HG03342 (cell line): ENCODE measurements at regions not wholly inside any gene's neighbourhood (a gene's known extent, or its start where the extent isn't known, plus 50 kb on each side); places are given as distances from the start of the nearest gene placed in this dataset.
"Not testable (repeated sequence)": the region's sequence is repeated elsewhere in the genome, so short reads cannot be mapped to it uniquely, and the experiment has no call there.

Source experiments
- ATAC-seq: cut with Tn5 transposase; IDR thresholded peaks from one replicate; pipeline ENCODE4 v1.9.1; 2021; ENCODE audit warnings: mild to moderate bottlenecking, moderate library complexity; ENCODE audit not compliant: unreplicated experiment

DNA sequence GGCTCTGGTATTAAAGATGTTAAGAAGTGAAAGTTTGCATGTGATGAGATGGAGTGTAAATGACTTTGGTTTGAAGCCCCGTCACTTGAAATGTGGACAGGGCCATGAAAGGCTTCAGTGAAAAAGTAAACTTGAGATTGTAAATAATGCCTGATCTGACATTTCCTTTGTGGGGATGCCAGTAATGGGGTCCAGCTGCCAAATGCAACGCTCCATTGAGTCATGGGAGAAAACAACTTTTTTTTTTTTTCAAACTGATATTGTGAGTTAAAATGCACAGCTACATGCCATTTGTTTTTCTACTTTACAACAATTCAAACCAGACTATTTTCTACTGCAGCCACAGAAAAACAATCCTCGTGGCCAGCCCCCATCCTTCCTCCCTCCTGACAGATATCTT lies 327.0 kb upstream of the TNC start:
- ATAC-seq, result no peak

- no peak for ATAC-seq
Observed at GRCh38 chr9:115445655-115446054, 327.7 kb upstream of the TNC start.

GRCh38 chr9:115456515-115456914 lies 338.6 kb upstream of the TNC start:
- no peak for ATAC-seq

DNA sequence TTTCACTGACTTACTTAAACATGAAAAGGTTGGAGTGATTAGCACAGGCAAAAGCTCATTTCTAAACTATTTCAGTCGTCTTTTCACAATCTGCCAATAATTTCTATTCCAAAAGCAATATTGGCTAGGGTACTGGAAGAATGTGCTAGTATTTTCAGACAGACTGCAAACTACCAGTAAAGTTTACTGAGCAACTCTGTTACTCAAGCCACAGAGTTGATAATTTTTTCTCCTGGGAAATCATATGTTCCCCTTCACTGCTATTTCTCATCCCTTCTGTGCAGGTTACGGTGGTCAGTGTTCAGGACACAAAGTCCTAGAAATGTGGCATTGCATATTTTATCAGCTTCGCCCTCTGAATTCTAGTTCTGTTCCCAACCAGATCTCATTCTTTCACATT lies 343.3 kb upstream of the TNC start:
- no peak for ATAC-seq

DNA sequence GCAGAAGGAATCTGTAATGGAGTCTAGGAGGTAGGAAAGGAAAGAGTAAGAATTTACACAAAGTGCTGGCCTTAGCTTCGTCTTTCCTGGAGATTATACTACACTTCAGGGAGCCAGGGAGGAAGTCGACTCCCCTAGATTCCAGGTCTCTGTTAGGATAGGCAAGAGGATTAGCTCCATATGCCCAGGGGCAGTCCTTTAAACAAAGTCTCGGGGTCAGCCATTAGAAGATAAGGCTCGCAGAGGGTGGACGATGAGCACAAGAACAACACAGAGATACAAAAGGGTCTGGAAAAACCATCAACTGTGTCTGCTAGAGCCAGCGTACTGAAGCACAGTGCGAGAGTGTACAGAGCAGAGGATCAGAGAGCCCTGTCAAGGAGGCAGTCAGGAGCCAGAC lies 344.7 kb upstream of the TNC start:
- ATAC-seq, result no peak

- no peak for ATAC-seq
Observed at GRCh38 chr9:115466756-115467155, 348.8 kb upstream of the TNC start.

DNA sequence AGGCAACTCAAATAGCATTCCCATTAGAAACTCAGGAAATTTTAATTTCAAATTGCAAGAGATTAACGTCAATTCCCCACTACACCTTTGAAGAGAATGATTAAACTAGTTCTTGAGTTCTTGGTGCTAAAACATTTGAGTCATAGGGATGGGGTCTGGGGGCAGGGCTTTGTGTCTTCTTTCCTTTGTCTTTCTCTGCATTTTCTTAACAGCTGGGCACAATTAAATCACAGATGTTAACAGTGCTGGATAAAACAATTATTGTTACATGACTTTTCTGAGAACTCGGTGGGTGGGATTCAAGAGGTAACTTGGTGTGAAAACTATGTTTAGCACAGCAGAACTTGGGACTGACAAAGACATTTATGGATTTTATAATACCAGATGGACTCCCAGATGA lies 351.9 kb upstream of the TNC start:
- ATAC-seq, result no peak

GRCh38 chr9:115473032-115473431 lies 355.1 kb upstream of the TNC start:
- not testable (repeated sequence) for ATAC-seq

DNA sequence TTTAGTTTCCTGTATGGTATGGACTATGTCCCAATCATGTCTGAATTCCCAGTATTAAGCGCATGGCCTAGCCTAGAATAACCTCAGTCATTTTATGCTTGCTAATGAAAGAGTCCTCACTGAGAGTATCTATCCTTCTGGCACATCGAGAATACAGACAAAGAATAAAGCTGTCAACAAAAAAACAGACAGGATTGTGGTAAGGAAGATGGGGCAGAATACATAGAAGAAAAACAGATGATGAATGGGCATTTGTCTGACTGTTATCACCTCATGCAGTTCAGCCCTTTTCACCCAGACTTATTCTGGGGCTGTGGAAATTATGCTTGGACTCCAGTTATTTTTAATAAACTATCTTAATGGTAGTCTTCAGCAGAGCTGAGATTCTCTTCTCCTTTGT lies 363.8 kb upstream of the TNC start:
- no peak for ATAC-seq

DNA sequence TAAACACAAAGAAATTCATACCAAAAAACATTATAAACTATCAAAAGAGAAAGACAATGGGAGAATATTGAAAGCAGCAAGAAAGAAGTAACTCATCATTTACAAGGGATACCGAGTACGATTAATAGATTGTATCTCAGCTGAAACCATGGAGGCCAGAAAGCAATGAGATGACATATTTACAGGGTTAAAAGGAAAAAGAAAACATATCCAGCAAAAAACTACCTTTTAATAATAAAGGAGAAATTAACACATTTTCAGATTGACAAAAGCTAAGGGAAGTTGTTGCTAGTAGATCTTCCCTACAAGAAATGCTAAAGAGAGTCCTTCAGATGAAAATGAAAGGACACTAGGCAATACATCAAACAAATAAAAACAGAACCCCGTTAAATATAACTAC lies 364.8 kb upstream of the TNC start:
- no peak for ATAC-seq

- ATAC-seq, result no peak
Observed at GRCh38 chr9:115492869-115493268, 374.9 kb upstream of the TNC start.

DNA sequence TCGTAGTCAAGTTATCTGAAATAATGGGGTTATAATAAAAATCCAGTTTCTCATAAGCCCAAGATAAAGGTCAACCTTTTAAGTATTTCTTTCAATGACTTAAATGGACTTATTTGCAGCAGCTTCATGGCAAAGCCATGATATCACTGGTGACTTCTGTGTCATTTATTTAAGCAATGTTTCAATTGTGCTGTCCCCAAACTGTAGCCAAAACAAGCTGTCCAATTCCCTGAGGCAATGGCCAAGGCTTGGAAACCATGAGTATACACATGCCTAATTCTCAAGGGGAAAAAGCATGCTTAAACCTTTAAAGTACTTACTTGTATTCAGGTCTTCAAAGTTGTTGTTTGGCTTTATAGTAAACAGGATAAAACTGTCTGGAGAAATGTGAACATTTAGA lies 376.4 kb upstream of the TNC start:
- ATAC-seq, result no peak

- ATAC-seq, result no peak
Observed at GRCh38 chr9:115495052-115495635, 377.2 kb upstream of the TNC start.

DNA sequence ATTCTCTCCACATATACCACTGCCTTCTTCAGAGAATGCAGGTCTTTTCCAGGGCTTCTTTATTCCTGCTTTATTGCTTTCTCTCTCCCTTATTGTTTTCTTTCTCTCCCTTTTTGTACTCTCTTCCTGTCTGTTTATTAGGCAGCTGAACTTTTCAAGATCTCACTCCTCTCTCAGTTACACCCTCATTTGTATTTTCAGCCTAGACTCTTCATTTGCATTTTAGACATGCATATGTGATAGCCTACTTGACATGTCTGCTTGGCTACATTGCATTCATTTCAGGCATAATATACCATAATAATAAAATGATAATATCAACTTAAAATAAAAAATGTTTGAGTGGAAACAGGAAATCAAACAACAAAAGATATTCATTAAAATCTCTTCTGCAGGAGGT lies 377.9 kb upstream of the TNC start:
- ATAC-seq, result no peak

DNA sequence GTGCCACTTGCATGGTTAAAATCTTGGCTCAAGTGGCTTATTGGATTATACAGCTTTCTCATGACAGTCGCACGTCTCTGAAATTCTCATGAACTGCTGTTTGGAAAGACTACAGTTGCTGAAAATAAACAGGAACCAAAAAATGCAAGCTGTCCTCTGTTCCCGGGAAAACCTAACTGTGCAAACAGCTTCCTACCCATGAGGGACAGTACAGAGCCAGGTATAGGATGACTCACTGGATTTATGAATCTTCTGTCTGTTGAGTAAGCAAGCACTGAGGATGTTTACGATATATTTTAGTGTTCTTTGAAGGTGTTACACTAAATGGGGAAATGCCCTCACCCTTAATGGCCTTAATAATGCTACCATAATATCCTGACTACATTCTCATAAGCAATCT lies 380.3 kb upstream of the TNC start:
- no peak for ATAC-seq

DNA sequence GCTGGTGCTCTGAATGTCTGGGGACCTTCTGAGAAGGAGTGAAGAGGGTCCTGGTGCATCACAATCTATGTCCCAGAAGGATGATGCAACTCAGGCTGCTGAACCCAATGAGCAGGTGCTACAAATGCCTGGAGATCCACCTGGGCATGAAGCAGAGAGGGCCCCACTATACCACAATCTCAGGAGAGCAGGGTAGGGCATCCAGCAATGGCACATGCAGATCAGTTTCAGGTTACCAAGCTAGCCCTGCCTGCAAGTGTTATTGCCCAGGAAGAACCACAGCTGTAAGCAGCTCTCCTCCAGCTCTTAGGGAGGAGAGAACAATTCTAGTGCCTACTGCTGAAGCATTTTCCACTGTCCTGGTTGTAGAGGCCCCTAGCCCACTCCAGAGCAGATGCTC lies 389.2 kb upstream of the TNC start:
- ATAC-seq, result no peak

- ATAC-seq, result no peak
Observed at GRCh38 chr9:115513148-115513547, 395.2 kb upstream of the TNC start.

- ATAC-seq, result no peak
Observed at GRCh38 chr9:115514454-115514853, 396.5 kb upstream of the TNC start.

GRCh38 chr9:115517335-115518075 lies 399.5 kb upstream of the TNC start:
- ATAC-seq, result no peak

- no peak for ATAC-seq
Observed at GRCh38 chr9:115520646-115521045, 402.7 kb upstream of the TNC start.

DNA sequence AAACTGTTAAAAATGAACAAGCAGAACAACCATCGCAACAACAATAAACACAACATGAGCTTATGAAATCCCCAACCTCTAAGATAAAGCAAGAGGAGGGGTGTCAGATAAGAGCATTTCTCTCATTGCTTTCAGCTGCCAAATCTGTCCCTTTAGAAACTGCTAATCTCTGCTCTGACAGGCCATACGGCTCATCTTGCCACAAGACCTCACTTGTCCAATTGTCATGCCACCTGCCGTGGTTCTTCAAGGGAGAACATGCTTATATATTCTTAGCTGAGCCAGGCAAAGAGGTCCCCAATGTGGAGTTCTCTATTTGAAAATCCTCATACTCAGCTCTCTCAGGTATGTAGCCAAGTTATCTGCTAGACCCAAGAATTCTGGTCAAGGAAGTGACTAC lies 405.0 kb upstream of the TNC start:
- no peak for ATAC-seq

DNA sequence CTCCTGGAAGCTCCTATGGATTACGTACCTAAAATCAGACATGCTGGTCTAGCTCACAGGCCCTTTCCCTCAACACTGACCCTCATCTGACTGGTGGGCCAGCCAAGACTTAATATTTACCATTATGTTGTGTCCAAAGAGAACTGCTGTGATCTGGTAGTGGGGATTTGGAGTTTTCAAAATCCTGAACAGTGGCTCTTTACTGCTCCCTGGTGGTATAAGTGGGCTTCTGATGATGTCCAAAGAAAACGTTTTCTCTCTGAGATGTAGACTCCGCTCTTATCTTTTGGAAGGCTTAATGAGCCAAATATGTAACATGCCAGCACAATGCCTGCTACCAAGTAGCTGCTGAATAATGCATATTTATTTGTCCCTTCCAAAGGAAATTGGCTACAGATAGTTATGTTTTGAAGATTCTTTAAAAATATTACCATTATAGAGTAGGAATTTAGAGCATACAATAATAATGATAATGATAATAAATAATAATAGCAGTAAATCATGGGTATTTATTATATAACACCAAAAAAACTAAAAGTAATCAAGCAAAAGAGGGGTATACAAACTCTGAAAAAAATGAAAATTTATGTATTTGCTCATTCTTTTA lies 406.6 kb upstream of the TNC start:
- no peak for ATAC-seq
